ENCODE measurements at regions not wholly inside any gene's neighbourhood (a gene's known extent, or its start where the extent isn't known, plus 50 kb on each side); places are given as distances from the start of the nearest gene placed in this dataset.

DNA sequence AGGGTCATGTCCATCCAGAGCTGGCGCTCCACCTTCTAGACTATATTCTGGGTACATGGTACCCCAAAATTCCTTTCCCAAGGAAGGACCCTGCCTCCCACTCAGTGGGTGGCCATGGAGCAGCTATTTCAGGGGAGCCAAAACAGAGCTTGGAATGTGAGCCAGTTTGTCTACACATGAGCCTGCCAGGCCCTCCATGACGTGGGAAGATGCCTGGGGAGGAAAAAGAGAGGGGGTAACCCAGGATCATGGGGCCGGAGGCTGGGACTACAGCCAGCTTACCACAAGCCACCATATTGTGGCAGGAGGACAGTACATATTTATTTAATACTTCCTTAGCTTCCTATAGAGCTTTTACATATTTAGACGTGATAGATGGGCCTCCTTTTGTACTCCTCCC, 414.7 kb upstream of the TNP1 start (continued):
- TF ChIP-seq CREB1 (CRISPR knock-in tag; IDR thresholded peaks at IDR 0.05; ENCODE audit: low read depth) (no peak), STAT1 (IDR thresholded peaks at IDR 0.05; ENCODE audit: unreplicated experiment) (no peak), NANOG (IDR thresholded peaks at IDR 0.05; ENCODE audit: borderline replicate concordance) (no peak), ZNF331 (CRISPR knock-in tag; IDR thresholded peaks at IDR 0.05; ENCODE audit: low read depth) (no peak), ZNF114 (CRISPR knock-in tag; IDR thresholded peaks at IDR 0.05) (no peak)
- TF ChIP-seq, protein P1, sequence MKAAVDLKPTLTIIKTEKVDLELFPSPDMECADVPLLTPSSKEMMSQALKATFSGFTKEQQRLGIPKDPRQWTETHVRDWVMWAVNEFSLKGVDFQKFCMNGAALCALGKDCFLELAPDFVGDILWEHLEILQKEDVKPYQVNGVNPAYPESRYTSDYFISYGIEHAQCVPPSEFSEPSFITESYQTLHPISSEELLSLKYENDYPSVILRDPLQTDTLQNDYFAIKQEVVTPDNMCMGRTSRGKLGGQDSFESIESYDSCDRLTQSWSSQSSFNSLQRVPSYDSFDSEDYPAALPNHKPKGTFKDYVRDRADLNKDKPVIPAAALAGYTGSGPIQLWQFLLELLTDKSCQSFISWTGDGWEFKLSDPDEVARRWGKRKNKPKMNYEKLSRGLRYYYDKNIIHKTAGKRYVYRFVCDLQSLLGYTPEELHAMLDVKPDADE (IDR thresholded peaks at IDR 0.05) = no peak
- TF ChIP-seq, protein P2, sequence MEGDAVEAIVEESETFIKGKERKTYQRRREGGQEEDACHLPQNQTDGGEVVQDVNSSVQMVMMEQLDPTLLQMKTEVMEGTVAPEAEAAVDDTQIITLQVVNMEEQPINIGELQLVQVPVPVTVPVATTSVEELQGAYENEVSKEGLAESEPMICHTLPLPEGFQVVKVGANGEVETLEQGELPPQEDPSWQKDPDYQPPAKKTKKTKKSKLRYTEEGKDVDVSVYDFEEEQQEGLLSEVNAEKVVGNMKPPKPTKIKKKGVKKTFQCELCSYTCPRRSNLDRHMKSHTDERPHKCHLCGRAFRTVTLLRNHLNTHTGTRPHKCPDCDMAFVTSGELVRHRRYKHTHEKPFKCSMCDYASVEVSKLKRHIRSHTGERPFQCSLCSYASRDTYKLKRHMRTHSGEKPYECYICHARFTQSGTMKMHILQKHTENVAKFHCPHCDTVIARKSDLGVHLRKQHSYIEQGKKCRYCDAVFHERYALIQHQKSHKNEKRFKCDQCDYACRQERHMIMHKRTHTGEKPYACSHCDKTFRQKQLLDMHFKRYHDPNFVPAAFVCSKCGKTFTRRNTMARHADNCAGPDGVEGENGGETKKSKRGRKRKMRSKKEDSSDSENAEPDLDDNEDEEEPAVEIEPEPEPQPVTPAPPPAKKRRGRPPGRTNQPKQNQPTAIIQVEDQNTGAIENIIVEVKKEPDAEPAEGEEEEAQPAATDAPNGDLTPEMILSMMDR (conservative IDR thresholded peaks at IDR 0.05; ENCODE audit: low read depth in 2 of 2) = no peak
- TF ChIP-seq, protein P3, sequence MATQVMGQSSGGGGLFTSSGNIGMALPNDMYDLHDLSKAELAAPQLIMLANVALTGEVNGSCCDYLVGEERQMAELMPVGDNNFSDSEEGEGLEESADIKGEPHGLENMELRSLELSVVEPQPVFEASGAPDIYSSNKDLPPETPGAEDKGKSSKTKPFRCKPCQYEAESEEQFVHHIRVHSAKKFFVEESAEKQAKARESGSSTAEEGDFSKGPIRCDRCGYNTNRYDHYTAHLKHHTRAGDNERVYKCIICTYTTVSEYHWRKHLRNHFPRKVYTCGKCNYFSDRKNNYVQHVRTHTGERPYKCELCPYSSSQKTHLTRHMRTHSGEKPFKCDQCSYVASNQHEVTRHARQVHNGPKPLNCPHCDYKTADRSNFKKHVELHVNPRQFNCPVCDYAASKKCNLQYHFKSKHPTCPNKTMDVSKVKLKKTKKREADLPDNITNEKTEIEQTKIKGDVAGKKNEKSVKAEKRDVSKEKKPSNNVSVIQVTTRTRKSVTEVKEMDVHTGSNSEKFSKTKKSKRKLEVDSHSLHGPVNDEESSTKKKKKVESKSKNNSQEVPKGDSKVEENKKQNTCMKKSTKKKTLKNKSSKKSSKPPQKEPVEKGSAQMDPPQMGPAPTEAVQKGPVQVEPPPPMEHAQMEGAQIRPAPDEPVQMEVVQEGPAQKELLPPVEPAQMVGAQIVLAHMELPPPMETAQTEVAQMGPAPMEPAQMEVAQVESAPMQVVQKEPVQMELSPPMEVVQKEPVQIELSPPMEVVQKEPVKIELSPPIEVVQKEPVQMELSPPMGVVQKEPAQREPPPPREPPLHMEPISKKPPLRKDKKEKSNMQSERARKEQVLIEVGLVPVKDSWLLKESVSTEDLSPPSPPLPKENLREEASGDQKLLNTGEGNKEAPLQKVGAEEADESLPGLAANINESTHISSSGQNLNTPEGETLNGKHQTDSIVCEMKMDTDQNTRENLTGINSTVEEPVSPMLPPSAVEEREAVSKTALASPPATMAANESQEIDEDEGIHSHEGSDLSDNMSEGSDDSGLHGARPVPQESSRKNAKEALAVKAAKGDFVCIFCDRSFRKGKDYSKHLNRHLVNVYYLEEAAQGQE (IDR thresholded peaks at IDR 0.05; ENCODE audit: unreplicated experiment) = no peak

DNA sequence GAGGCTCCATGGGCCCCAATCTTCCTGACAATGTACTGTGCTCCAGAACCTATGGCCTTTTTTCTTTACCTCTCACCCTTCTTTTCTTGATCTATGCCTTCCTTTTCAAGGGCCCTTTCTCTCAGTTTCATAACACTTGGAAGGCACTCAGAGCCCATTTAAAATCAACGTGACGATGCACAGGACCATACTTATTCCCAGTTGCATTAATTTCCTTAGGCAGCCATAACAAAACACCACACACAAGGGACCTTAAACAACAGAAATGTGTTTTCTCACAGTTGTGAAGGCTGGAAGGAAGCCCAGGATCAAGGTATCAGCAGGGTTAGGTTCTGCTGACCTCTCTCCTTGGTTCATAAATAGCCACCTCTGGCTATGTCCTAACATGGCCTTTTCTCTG, 414.0 kb upstream of the TNP1 start:
- DNase-seq (ENCODE audit: low spot score) (no peak), ATAC-seq (no peak)
- Histone ChIP-seq H3K36me3 (ENCODE audit: insufficient read depth) (0 out of 2 replicates have a peak, but pooled peaks cover 3% of the 10 kb centered on the region), H3K9me2 (ENCODE audit: insufficient read depth) (no peaks in the 10 kb centered on the region), H3K27me3 (ENCODE audit: insufficient read depth) (peaks cover 97% of the 10 kb centered on the region), H3K79me2 (replicated peaks; ENCODE audit: insufficient read depth) (no peaks in the 10 kb centered on the region), H4K20me1 (replicated peaks; ENCODE audit: insufficient read depth) (peaks cover 31% of the 10 kb centered on the region), H3K4me1 (ENCODE audit: insufficient read depth) (peaks cover 3% of the 10 kb centered on the region; the same call in 1 of the 2 replicates), H3K4me2 (no peak overlapping the region), H3K27ac (ENCODE audit: low read depth) (no peak overlapping the region), H3F3A (replicated peaks; ENCODE audit: low read depth) (no peaks in the 10 kb centered on the region), H3K4me3 (no peak overlapping the region), H2AFZ (no peak overlapping the region)
- Mint-ChIP-seq H3K27ac (no peak overlapping the region), H3K4me1 (peaks cover 17% of the 10 kb centered on the region), H3K9me3 (peaks cover 2% of the 10 kb centered on the region), H3K4me3 (no peak overlapping the region), H3K36me3 (ENCODE audit: low read depth) (no peaks in the 10 kb centered on the region; the same call in 2 of the 3 replicates), H3K27me3 (ENCODE audit: insufficient read depth, low read depth, poor library complexity) (peaks cover 95% of the 10 kb centered on the region)
- no peak for TF ChIP-seq ZNF114 (CRISPR knock-in tag; IDR thresholded peaks at IDR 0.05)
- TF ChIP-seq STAT1 (IDR thresholded peaks at IDR 0.05; ENCODE audit: unreplicated experiment) = no peak
- TF ChIP-seq, protein P2 (conservative IDR thresholded peaks at IDR 0.05; ENCODE audit: low read depth in 2 of 2) = no peak
- no peak for TF ChIP-seq EZH2 (IDR thresholded peaks at IDR 0.05; ENCODE audit: low read depth, unreplicated experiment)
- no peak for TF ChIP-seq CREB1 (CRISPR knock-in tag; IDR thresholded peaks at IDR 0.05; ENCODE audit: low read depth)
- no peak for TF ChIP-seq POLR2AphosphoS5 (IDR thresholded peaks at IDR 0.05; ENCODE audit: low read depth)
- TF ChIP-seq NANOG (IDR thresholded peaks at IDR 0.05; ENCODE audit: borderline replicate concordance) = no peak
- no peak for TF ChIP-seq EZH2phosphoT487 (IDR thresholded peaks at IDR 0.05; ENCODE audit: unreplicated experiment)
- TF ChIP-seq, protein P3 (IDR thresholded peaks at IDR 0.05; ENCODE audit: unreplicated experiment) = no peak
- TF ChIP-seq, protein P1 (IDR thresholded peaks at IDR 0.05) = no peak
- TF ChIP-seq JUNB (IDR thresholded peaks at IDR 0.05; ENCODE audit: unreplicated experiment) = no peak
- TF ChIP-seq ZNF331 (CRISPR knock-in tag; IDR thresholded peaks at IDR 0.05; ENCODE audit: low read depth) = no peak
